Posterior cingulate gyrus (tissue), 11 donors: ENCODE measurements at regions not wholly inside any gene's neighbourhood (a gene's known extent, or its start where the extent isn't known, plus 50 kb on each side); places are given as distances from the start of the nearest gene placed in this dataset.

Experiments
- DNase-seq, 10 donors: peaks; one replicate each; pipeline versions ENCODE4 v3.0.0 to v3.0.0-alpha.2; 2020 to 2021; ENCODE audit warnings: mixed read lengths in 3 of 10
- intact Hi-C: fragments of 100-400 bp; cut with DNase I; formaldehyde crosslinking; loops from one replicate; pipeline ENCODE4 v1.15.1; 2023

DNA sequence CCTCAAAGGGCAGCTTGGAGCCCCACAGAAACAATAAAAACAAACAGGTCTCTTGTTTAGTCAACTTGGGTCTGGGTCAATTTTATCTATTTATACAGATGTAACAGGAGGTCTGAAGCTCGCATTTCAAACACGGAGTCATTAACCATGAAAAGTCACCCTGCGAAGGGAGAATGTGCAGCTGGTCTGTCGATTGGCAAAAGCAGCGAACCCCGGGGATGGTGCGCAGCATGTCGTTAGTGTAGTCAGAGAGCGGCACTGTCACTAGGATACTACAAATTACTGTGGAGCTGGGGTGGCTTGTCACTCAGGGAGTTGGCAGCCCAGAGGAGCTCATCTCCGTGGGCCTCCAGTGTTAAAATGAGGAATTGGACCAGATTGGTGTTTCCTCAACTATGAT, 190.4 kb upstream of the ARG1 start:
- DNase-seq = peak in 5 of 10 donors; percentile 36 to 87 (median 79)
- intact Hi-C loops = no loop called here

GRCh38 chr6:131383421-131384411, 189.3 kb upstream of the ARG1 start:
- intact Hi-C loops = no loop called here
- peak in 4 of 10 donors; percentile 19 to 86 (median 36) for DNase-seq

DNA sequence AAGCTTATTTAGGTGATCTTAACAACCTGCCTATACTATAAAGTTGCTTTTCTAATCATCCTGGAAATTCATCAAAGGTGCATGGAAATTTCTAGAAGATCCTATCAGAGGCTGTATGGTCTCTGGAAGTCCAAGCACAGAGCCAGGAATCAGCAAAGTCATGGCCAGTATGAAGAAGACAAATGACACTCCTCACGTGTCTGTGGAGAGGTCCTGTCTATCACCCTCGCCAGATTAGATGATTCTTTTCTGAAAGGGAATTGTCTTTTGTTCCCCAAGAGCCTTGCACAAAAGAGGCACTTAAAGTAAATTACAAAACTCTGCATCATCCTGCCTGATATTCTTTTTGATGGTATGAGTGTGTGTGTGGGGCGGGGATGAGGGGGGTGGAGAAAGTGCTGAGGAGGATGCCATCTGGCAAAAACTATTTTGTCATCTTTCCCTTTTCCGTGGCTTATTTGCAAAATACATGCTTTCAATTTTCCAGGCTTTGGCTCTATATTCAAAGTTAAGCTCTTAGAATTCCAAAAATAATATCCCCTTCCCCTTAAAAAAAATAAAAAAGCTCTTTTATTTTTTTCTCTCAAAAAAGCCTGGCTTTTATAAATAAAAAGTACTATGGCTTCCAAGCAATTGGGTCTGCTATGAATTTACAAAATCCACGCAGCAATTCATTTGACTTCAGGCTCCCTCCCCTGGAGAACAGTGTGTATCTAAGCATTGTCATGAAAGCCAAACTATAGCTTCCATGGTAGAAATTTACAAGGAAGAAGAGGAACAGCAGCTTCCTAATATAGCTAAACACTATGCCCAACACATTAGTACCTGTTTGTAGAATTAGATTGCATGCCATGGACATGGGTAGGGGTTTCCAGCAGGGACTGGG, 185.2 kb upstream of the ARG1 start:
- DNase-seq = no peak
- intact Hi-C loops = no loop called here

DNA sequence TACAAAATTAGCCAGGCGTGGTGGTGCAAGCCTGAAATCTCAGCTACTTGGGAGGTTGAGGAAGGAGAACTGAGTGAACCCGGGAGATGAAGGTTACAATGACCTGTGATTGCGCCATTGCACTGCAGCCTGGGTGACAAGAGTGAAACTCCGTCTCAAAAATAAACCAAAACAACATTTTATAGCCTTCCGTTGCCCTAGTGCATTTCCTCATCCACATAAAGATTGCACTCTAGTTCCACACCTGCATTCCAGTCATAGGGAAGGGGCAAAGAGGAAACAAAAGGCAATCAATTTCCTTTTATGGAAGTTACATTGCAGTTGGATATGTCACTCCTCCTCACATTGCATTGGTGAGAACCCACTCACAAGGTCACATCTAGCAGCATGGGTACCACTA, 182.7 kb upstream of the ARG1 start:
- no peak for DNase-seq
- intact Hi-C loops = no loop called here

DNA sequence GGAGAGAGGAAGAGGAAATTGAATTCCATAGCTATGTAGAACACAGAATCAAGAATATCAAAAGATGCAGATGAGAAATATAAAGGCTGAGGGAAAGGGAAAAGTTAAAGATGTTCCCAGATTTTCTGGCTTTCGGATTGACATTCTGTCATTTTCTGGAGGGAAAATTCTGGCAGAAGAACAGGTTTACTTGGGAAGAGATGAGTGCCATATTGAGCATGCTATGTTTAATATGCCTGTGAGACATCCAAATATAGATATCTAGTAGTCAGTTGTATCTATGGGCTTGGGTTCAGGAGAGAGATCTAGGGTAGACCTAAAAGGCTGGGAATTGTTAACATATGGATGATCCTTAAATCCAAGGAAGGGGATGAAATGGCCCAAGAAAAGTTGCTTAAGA, 181.9 kb upstream of the ARG1 start:
- DNase-seq = no peak
- intact Hi-C loops = no loop called here

GRCh38 chr6:131393433-131393832, 179.6 kb upstream of the ARG1 start:
- no peak for DNase-seq
- intact Hi-C loops = no loop called here

DNA sequence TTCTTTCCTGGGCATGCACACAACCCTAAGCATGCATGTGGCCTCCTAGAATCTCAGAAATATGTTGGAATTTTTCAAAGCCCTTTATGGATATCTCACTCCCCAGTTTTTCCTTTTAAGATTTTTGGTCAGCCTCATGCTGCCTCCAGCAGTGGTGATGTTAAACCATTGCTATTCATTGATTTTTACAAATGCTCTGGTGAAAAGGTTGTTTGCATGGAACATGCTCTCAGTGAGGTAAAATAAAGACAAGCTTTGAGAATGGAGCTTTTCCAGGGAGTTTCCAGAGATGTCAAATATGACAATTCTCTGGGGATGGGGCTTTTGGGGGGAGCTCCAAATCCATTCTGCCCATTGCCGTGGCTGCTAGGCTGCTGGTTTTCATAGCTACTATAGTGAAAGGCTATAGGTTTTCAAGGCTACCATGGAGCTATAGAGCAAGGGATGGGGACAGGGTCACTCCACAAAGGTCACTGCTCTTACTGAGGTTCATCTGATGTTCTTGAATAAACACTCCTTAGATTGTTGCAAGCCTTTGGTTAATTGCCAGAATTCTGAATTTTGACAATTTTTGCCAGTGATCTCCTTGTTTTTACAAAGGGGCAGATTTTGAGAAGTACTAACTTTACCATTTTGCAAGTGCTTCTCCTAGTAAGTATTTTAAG, 178.1 kb upstream of the ARG1 start:
- DNase-seq = no peak
- intact Hi-C loops = no loop called here

GRCh38 chr6:131398176-131398575, 174.8 kb upstream of the ARG1 start:
- intact Hi-C loops = no loop called here
- no peak for DNase-seq

DNA sequence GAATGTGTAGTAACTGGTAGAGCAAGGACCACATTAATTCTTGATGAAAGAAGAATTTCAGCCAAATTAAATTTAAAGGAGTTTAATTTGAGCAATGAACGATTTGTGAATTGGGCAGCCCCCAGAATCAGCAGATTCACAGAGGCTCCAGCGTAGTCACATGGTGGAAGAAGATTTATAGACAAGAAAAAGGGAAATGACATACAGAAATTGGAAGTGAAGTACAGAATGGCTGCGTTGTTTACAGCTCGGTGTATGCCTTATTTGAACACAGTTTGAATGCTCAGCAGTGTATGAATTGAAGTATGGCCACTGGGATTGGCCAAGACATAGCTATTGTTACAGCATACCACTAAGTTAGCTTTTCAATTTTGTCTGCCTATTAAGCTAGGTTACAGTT, 173.6 kb upstream of the ARG1 start:
- no peak for DNase-seq
- intact Hi-C loops = no loop called here

- DNase-seq = no peak
- intact Hi-C loops = no loop called here
Measured at GRCh38 chr6:131400054-131400778, 172.8 kb upstream of the ARG1 start.

- intact Hi-C loops = no loop called here
- no peak for DNase-seq
Measured at GRCh38 chr6:131400779-131401496, 172.1 kb upstream of the ARG1 start.

DNA sequence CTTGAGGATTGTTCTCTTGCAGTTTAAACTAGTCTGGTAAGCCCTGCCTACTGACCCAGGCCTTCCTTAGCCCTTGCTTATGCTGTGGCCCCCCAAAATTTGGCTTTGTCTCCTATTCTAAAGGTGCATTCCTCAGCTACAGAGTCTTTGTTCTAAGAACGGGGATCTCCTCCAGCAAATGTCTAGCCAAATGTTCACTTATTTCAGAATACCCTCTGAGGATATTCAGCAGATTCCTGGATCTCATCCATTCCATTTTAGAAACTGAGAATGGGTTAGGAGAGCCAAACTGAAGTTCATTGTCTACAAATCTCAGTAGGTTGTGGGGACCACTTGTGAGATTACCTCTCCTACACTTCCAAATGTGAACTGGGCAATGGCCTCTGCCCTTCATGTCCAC, 164.2 kb upstream of the ARG1 start:
- DNase-seq = no peak
- intact Hi-C loops = no loop called here

GRCh38 chr6:131410785-131411184, 162.2 kb upstream of the ARG1 start:
- intact Hi-C loops = no loop called here
- no peak for DNase-seq

- intact Hi-C loops = no loop called here
- no peak for DNase-seq
Measured at GRCh38 chr6:131412960-131413830, 159.8 kb upstream of the ARG1 start.

GRCh38 chr6:131413831-131414191, 159.2 kb upstream of the ARG1 start:
- DNase-seq = no peak
- intact Hi-C loops = no loop called here

DNA sequence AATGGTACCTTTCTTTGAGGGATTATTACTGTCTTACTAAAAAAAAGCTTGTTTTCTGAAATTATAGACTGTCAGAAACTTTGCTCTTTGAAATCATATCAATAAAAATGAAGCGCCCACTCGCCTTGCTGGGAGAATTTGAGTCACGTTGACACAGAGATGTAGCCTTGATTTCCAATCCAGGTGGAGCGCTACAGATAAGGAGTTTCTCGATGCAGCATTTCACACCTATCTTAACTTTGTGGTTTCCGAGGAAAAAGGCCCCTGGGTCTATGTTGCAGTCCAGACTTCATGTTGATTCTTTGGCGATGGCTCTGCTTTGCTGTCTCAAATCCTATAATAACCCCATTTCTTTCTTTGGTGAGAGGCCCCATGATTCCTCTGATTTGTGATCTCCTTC, 158.1 kb upstream of the ARG1 start:
- no peak for DNase-seq
- intact Hi-C loops = no loop called here

DNA sequence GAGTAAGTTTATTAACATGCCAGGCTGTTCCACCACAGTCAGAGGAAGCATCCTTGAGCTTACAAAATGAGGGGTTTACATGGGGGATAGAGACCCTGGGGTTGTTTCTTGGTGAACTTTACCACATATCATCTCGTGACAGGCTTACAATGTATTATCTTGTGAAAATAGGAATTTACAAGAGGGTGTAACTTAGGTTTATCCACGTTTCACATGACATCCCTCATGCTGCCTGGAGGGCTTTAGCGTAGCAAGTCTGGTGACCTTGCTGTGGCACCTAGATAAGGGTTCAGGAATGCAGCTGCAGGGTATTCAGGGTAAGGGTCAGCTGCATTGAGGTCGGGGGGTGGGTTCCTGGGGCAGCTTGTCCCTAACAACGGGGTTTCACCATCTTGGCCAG, 154.6 kb upstream of the ARG1 start:
- DNase-seq = no peak
- intact Hi-C loops = no loop called here

GRCh38 chr6:131419702-131420101, 153.3 kb upstream of the ARG1 start:
- intact Hi-C loops = no loop called here
- DNase-seq = no peak

DNA sequence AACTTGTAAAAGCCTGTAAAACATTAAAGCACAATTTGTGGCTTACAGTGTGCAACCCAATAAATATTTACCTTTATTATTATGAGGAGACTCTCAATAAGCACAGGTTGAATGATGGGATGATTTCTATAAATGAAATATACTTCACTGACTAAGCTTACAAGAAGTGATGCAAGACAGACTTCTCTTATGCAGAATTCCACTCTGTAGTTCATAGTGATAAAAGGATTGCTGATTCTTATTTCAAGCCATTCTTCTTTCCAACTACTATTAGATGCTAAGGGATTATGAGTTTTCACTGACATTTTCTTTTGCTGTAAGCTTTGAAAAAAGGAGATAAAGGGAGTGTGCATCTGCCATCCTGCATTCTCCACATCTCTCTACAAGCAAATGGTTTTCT, 149.0 kb upstream of the ARG1 start:
- DNase-seq = no peak
- intact Hi-C loops = no loop called here
